K562 (cell line): ENCODE measurements at regions not wholly inside any gene's neighbourhood (a gene's known extent, or its start where the extent isn't known, plus 50 kb on each side); places are given as distances from the start of the nearest gene placed in this dataset.

Experiments
- ATAC-seq: fragments of 200-7000 bp; cut with Tn5 transposase; 3 replicates; pipeline ENCODE4 v1.9.1; 2020; ENCODE audit warnings: moderate library complexity
- BruUV-seq: library from RNA; stranded (reverse); fragments of 400-500 nt; replicated peaks from 2 replicates; lab custom pipeline; 2021; lab: Mats Ljungman, UMichigan
- CTCF ChIA-PET: fragments of 300-600 bp; formaldehyde crosslinking; extraction: SDS; loops from one replicate; lab custom pipeline; 2021; ENCODE audit warnings: low intra/inter-chr PET ratio; lab: Yijun Ruan, JAX
- POLR2A ChIA-PET: fragments of 300-600, 350-650 bp; sonication (Branson Sonifier 250); formaldehyde crosslinking; extraction: SDS; loops from one replicate; lab custom pipeline; 2021; ENCODE audit warnings: antibody characterized with exemption, inconsistent platforms; lab: Yijun Ruan, JAX
- DNase-seq, 4 experiments: peaks; one replicate each; pipeline versions ENCODE4 v3.0.0 to v3.0.0-alpha.2; 2011 to 2018; ENCODE audit warnings: low spot score in 3 of 4, mixed read lengths in 3 of 4; ENCODE audit errors: extremely low read depth in 1 of 4
- FAIRE-seq: peaks from 2 replicates; lab custom pipeline; 2011; peaks lifted over from hg19 to GRCh38; lab: Jason Lieb, UNC
- H2AFZ ChIP-seq: 2 replicates; pipeline ENCODE4 v1.6.0; 2011; ENCODE audit warnings: low read depth, low read length, control low read depth, inconsistent platforms
- H3K27ac ChIP-seq: fragments of 200-600 bp; 3 replicates; pipeline ENCODE4 v1.8.0; 2011; ENCODE audit warnings: low read depth, mild to moderate bottlenecking, control low read depth, inconsistent platforms, low read length, moderate library complexity, mixed read lengths; ENCODE audit errors: extremely low read depth
- H3K27me3 ChIP-seq, 2 experiments: fragments of 300-600 bp in 1 of 2; 2 replicates in 1 of 2; 3 replicates in 1 of 2; pipeline versions ENCODE4 v1.6.0 to v1.8.0; 2011; ENCODE audit warnings: inconsistent platforms in 2 of 2, low read length in 2 of 2, mild to moderate bottlenecking in 1 of 2, mixed read lengths in 1 of 2, moderate library complexity in 1 of 2; ENCODE audit not compliant: control insufficient read depth in 2 of 2, insufficient read depth in 2 of 2
- H3K36me3 ChIP-seq: fragments of 300-600 bp; 3 replicates; pipeline ENCODE4 v1.8.0; 2011; ENCODE audit warnings: mild to moderate bottlenecking, low read length, inconsistent platforms; ENCODE audit not compliant: control insufficient read depth, insufficient read depth
- H3K4me1 ChIP-seq, 2 experiments: fragments of 200-600 bp in 1 of 2; replicated peaks in 1 of 2; 2 replicates in 1 of 2; 3 replicates in 1 of 2; pipeline versions ENCODE4 v1.5.1 to v1.8.0; 2011; ENCODE audit warnings: inconsistent platforms in 2 of 2, low read length in 2 of 2, mild to moderate bottlenecking in 1 of 2, mixed read lengths in 1 of 2, moderate library complexity in 1 of 2; ENCODE audit not compliant: control insufficient read depth in 2 of 2, insufficient read depth in 2 of 2
- H3K4me2 ChIP-seq: 2 replicates; pipeline ENCODE4 v1.6.1; 2011; ENCODE audit warnings: low read length, control low read depth, inconsistent platforms, mixed read lengths; ENCODE audit not compliant: insufficient read depth
- H3K4me3 ChIP-seq: fragments of 200-600 bp; sonication (generic), shearing (Covaris generic); 2 replicates; pipeline ENCODE4 v1.5.1; 2016; ENCODE audit warnings: control low read depth, inconsistent platforms
- H3K79me2 ChIP-seq: fragments of 200-600 bp; 3 replicates; pipeline ENCODE4 v1.8.0; 2011; ENCODE audit warnings: low read length, inconsistent platforms; ENCODE audit not compliant: control insufficient read depth, insufficient read depth
- H3K9ac ChIP-seq, 2 experiments: 2 replicates each; pipeline versions ENCODE4 v1.6.0 to v1.6.1; 2011; ENCODE audit warnings: low read depth in 2 of 2, low read length in 2 of 2, control low read depth in 1 of 2, inconsistent platforms in 1 of 2, mild to moderate bottlenecking in 1 of 2, mixed read lengths in 1 of 2; ENCODE audit not compliant: insufficient read depth in 1 of 2
- H3K9me1 ChIP-seq: one replicate; pipeline ENCODE4 v1.6.0; 2011; ENCODE audit warnings: inconsistent platforms, mild to moderate bottlenecking, low read length, moderate library complexity; ENCODE audit not compliant: control insufficient read depth, insufficient read depth
- H3K9me3 ChIP-seq: replicated peaks from 2 replicates; pipeline ENCODE4 v1.5.1; 2011; ENCODE audit warnings: low read depth, low read length, inconsistent platforms; ENCODE audit not compliant: control insufficient read depth, insufficient read depth
- H4K20me1 ChIP-seq: replicated peaks from 2 replicates; pipeline ENCODE4 v1.6.1; 2011; ENCODE audit warnings: low read length, inconsistent platforms, mixed read lengths; ENCODE audit not compliant: control insufficient read depth, insufficient read depth
- BRD9 ChIP-seq: fragments of 450-650 bp; IDR thresholded peaks from 2 replicates; pipeline ENCODE4 v1.6.1; 2018; ENCODE audit warnings: low read depth; ENCODE audit not compliant: partially characterized antibody
- CEBPB ChIP-seq: fragments of 450-650 bp; IDR thresholded peaks from 2 replicates; pipeline ENCODE4 v1.6.1; 2016; ENCODE audit warnings: missing genetic modification characterization, missing compliant biosample characterization
- CHD1 ChIP-seq: fragments of 200-600 bp; sonication (generic); IDR thresholded peaks from one replicate; pipeline ENCODE4 v1.6.1; 2012; ENCODE audit warnings: mild to moderate bottlenecking, moderate library complexity, low read length, inconsistent platforms
- EGR1 ChIP-seq: fragments of 450-650 bp; conservative IDR thresholded peaks from 2 replicates; pipeline ENCODE4 v1.6.1; 2017; ENCODE audit warnings: mild to moderate bottlenecking
- HCFC1 ChIP-seq: IDR thresholded peaks from 2 replicates; pipeline ENCODE4 v1.6.1; 2012; ENCODE audit warnings: low read depth, low read length, improper control_type of control experiment
- MEIS2 ChIP-seq: fragments of 450-650 bp; IDR thresholded peaks from 2 replicates; pipeline ENCODE4 v1.6.1; 2014; ENCODE audit warnings: mild to moderate bottlenecking; ENCODE audit not compliant: partially characterized antibody
- RBM25 ChIP-seq: fragments of 200-400 bp; formaldehyde crosslinking; IDR thresholded peaks from 2 replicates; pipeline ENCODE4 v1.6.1; 2018; ENCODE audit warnings: low read length, low read depth, moderate library complexity; ENCODE audit not compliant: severe bottlenecking
- RFX7 ChIP-seq: fragments of 250-450 bp; sonication (Bioruptor Pico); IDR thresholded peaks from 2 replicates; pipeline ENCODE4 v1.5.1; 2021; ENCODE audit warnings: mild to moderate bottlenecking
- TGIF2 ChIP-seq: sonication (generic); formaldehyde crosslinking; IDR thresholded peaks from 2 replicates; pipeline ENCODE4 v1.8.1; 2022; ENCODE audit warnings: mild to moderate bottlenecking, missing genetic modification reagents, moderate library complexity
- ZNF174 ChIP-seq: fragments of 250-450 bp; sonication (Bioruptor Pico); IDR thresholded peaks from 2 replicates; pipeline ENCODE4 v1.4.0; 2020; ENCODE audit warnings: mild to moderate bottlenecking
- ZNF408 ChIP-seq: fragments of 250-450 bp; sonication (Bioruptor Pico); IDR thresholded peaks from 2 replicates; pipeline ENCODE4 v1.4.0; 2020; ENCODE audit warnings: low read depth, mild to moderate bottlenecking, moderate library complexity
- ZNF668 ChIP-seq: fragments of 250-450 bp; sonication (Bioruptor Pico); IDR thresholded peaks from 2 replicates; pipeline ENCODE4 v1.8.0; 2022; ENCODE audit warnings: mild to moderate bottlenecking, inconsistent platforms
- WGBS: fragments of 100-300 bp; shearing (Covaris generic); methylation state at CpG from one replicate; pipeline ENCODE4 v1.1.6; 2016; ENCODE audit warnings: low coverage, mixed read lengths; ENCODE audit not compliant: insufficient coverage; ENCODE audit errors: missing lambda C conversion rate; 5-methylcytosine and 5-hydroxymethylcytosine counted together
- in situ Hi-C: fragments of 300-500 bp; cut with MboI; formaldehyde crosslinking; loops from 4 replicates; pipeline ENCODE4 v1.15.0; 2018; ENCODE audit warnings: inconsistent platforms, mixed read lengths
- intact Hi-C: fragments of 100-400 bp; cut with micrococcal nuclease; formaldehyde crosslinking; loops from 2 replicates; pipeline ENCODE4 v1.14.2; 2022
- TF ChIP-seq, protein P1 (sequence below): fragments of 450-650 bp; conservative IDR thresholded peaks from 2 replicates; pipeline ENCODE4 v1.6.1; 2016; ENCODE audit warnings: missing genetic modification characterization, low read depth, mild to moderate bottlenecking, control low read depth, missing compliant biosample characterization
- TF ChIP-seq, protein P2 (sequence below), 2 experiments: fragments of 450-650 bp; conservative IDR thresholded peaks; 2 replicates each; pipeline ENCODE4 v1.6.1; 2017; ENCODE audit warnings: mild to moderate bottlenecking in 2 of 2, moderate library complexity in 2 of 2

DNA sequence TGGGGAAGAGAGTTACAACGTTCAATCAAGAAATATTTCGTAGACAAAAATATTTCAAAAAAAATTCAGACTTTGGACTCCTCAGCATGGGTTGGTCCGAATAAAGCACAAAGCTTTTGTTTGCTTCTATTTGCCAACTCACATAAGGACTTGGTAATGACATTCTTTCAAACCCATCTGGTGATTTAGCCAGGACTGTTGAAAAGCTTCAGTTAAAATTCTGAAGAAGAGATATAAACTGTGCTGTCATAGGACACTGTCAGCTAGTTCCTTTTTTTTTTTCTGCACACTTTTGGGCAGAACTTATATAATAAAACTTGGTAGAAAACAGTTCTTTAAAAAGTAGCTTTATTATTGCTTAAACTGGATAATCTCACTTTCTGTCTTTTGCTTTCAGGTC, 660.8 kb upstream of the SGO1 start:
- no peak for FAIRE-seq

More for the DNA sequence above, 660.8 kb upstream of the SGO1 start:
- Histone ChIP-seq H3K9ac (no peak overlapping the region), H2AFZ (no peak overlapping the region), H3K4me1 (no peaks in the 10 kb centered on the region), H3K27me3 (no peaks in the 10 kb centered on the region), H3K79me2 (no peaks in the 10 kb centered on the region), H3K4me2 (no peak overlapping the region), H3K27ac (no peak overlapping the region), H3K9me1 (no peaks in the 10 kb centered on the region), H3K36me3 (no peaks in the 10 kb centered on the region), H3K9me3 (no peaks in the 10 kb centered on the region), H4K20me1 (no peaks in the 10 kb centered on the region), H3K4me3 (no peak overlapping the region)
- no TSS peak for BruUV-seq
- ATAC-seq (no peak), DNase-seq (no peak)
- ChIA-PET POLR2A (no interaction called here), CTCF (no interaction called here)
- 17% methylated on average over 3 of the region's 3 CpGs for WGBS
- in situ Hi-C loops (no loop called here), intact Hi-C loops (no loop called here)
- no peak for TF ChIP-seq ZNF174 (CRISPR knock-in tag)
- TF ChIP-seq CHD1: no peak
- TF ChIP-seq ZNF668 (CRISPR knock-in tag): no peak
- no peak for TF ChIP-seq HCFC1
- TF ChIP-seq TGIF2 (CRISPR knock-in tag): no peak
- TF ChIP-seq, protein P1, sequence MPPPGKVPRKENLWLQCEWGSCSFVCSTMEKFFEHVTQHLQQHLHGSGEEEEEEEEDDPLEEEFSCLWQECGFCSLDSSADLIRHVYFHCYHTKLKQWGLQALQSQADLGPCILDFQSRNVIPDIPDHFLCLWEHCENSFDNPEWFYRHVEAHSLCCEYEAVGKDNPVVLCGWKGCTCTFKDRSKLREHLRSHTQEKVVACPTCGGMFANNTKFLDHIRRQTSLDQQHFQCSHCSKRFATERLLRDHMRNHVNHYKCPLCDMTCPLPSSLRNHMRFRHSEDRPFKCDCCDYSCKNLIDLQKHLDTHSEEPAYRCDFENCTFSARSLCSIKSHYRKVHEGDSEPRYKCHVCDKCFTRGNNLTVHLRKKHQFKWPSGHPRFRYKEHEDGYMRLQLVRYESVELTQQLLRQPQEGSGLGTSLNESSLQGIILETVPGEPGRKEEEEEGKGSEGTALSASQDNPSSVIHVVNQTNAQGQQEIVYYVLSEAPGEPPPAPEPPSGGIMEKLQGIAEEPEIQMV (tag): no peak
- TF ChIP-seq ZNF408: no peak
- no peak for TF ChIP-seq BRD9
- TF ChIP-seq RBM25: no peak
- no peak for TF ChIP-seq MEIS2
- no peak for TF ChIP-seq RFX7
- TF ChIP-seq, protein P2, sequence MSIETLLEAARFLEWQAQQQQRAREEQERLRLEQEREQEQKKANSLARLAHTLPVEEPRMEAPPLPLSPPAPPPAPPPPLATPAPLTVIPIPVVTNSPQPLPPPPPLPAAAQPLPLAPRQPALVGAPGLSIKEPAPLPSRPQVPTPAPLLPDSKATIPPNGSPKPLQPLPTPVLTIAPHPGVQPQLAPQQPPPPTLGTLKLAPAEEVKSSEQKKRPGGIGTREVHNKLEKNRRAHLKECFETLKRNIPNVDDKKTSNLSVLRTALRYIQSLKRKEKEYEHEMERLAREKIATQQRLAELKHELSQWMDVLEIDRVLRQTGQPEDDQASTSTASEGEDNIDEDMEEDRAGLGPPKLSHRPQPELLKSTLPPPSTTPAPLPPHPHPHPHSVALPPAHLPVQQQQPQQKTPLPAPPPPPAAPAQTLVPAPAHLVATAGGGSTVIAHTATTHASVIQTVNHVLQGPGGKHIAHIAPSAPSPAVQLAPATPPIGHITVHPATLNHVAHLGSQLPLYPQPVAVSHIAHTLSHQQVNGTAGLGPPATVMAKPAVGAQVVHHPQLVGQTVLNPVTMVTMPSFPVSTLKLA (conservative IDR thresholded peaks at IDR 0.05): no peak
- TF ChIP-seq EGR1: no peak
- no peak for TF ChIP-seq CEBPB (tag)
